SU-DHL-6 (cell line): ENCODE measurements at regions not wholly inside any gene's neighbourhood (a gene's known extent, or its start where the extent isn't known, plus 50 kb on each side); places are given as distances from the start of the nearest gene placed in this dataset.

Source experiments
- H2AFZ ChIP-seq: fragments of 200-600 bp; sonication (generic); 2 replicates; pipeline ENCODE4 v1.6.1; 2014; ENCODE audit warnings: low read depth, mild to moderate bottlenecking, moderate library complexity, mixed read lengths, antibody characterized with exemption, low read length; ENCODE audit not compliant: severe bottlenecking
- H3F3A ChIP-seq: fragments of 200-600 bp; shearing (Covaris generic); 2 replicates; pipeline ENCODE4 v1.6.0; 2016; ENCODE audit warnings: antibody characterized with exemption, mild to moderate bottlenecking; ENCODE audit not compliant: insufficient read depth
- H3K27ac ChIP-seq: fragments of 200-600 bp; sonication (generic); 2 replicates; pipeline ENCODE4 v1.5.1; 2016; ENCODE audit warnings: low read depth, mild to moderate bottlenecking, low read length, moderate library complexity, mixed read lengths
- H3K27me3 ChIP-seq: fragments of 200-600 bp; sonication (generic), shearing (Covaris generic); 2 replicates; pipeline ENCODE4 v1.6.0; 2014; ENCODE audit warnings: mild to moderate bottlenecking, low read length
- H3K36me3 ChIP-seq: fragments of 200-600 bp; sonication (generic); 2 replicates; pipeline ENCODE4 v1.6.1; 2014; ENCODE audit warnings: mild to moderate bottlenecking, low read length, mixed read lengths
- H3K4me2 ChIP-seq: fragments of 300-600, 200-600 bp; shearing (Covaris generic), sonication (generic); 2 replicates; pipeline ENCODE4 v1.6.0; 2014; ENCODE audit warnings: low read length, low read depth, mild to moderate bottlenecking; ENCODE audit not compliant: poor library complexity, severe bottlenecking
- H3K4me3 ChIP-seq: fragments of 200-600 bp; sonication (generic); 2 replicates; pipeline ENCODE4 v1.5.1; 2014; ENCODE audit warnings: antibody characterized with exemption, low read length, mild to moderate bottlenecking, mixed read lengths; ENCODE audit not compliant: insufficient read depth, poor library complexity, severe bottlenecking
- H3K79me2 ChIP-seq: fragments of 200-600 bp; sonication (generic); 2 replicates; pipeline ENCODE4 v1.6.1; 2014; ENCODE audit warnings: mild to moderate bottlenecking, low read length, moderate library complexity; ENCODE audit not compliant: insufficient read depth
- H3K9ac ChIP-seq: fragments of 200-600 bp; sonication (generic); 2 replicates; pipeline ENCODE4 v1.7.0; 2014; ENCODE audit warnings: mild to moderate bottlenecking, low read length
- H3K9me2 ChIP-seq: fragments of 200-600 bp; sonication (generic); replicated peaks from 2 replicates; pipeline ENCODE4 v1.6.1; 2014; ENCODE audit warnings: low read length; ENCODE audit not compliant: insufficient read depth
- H3K9me3 ChIP-seq: fragments of 200-600 bp; sonication (generic); 2 replicates; pipeline ENCODE4 v1.6.1; 2014; ENCODE audit warnings: low read length, mixed read lengths; ENCODE audit not compliant: insufficient read depth
- H4K20me1 ChIP-seq: fragments of 200-600 bp; sonication (generic); 2 replicates; pipeline ENCODE4 v1.6.1; 2014; ENCODE audit warnings: low read depth, mild to moderate bottlenecking, antibody characterized with exemption, low read length, moderate library complexity, mixed read lengths
- EZH2phosphoT487 ChIP-seq: fragments of 200-600 bp; sonication (generic), shearing (Covaris generic); conservative IDR thresholded peaks from 2 replicates; pipeline ENCODE4 v1.6.1; 2018; ENCODE audit warnings: mild to moderate bottlenecking, antibody characterized with exemption, low read length, moderate library complexity, mixed read lengths
- TF ChIP-seq, protein P1 (sequence below): fragments of 200-600 bp; sonication (generic); IDR thresholded peaks from one replicate; pipeline ENCODE4 v1.5.1; 2017; ENCODE audit warnings: antibody characterized with exemption, mild to moderate bottlenecking, low read length, moderate library complexity; ENCODE audit not compliant: insufficient read depth, poor library complexity, severe bottlenecking

DNA sequence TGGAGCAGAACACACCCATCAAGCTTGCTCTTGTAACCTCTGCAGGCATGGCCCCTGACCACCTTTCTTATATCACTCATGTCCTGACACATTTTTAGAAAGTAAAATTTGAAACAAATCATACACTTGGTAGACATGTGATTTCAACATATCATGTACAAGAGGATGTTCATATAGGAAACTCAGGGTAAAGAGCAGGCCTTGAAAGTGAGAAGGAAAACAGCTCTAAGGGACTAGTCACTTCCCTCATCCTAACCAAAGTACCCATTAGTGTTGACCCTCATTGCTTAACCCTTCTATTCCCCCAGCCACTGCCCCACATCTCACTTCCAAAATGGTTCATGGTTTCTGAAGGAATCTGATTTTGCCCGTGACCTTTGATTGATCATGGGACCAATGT is 492.4 kb upstream of the KLF4 start:
- TF ChIP-seq EZH2phosphoT487 = no peak
- TF ChIP-seq, protein P1, sequence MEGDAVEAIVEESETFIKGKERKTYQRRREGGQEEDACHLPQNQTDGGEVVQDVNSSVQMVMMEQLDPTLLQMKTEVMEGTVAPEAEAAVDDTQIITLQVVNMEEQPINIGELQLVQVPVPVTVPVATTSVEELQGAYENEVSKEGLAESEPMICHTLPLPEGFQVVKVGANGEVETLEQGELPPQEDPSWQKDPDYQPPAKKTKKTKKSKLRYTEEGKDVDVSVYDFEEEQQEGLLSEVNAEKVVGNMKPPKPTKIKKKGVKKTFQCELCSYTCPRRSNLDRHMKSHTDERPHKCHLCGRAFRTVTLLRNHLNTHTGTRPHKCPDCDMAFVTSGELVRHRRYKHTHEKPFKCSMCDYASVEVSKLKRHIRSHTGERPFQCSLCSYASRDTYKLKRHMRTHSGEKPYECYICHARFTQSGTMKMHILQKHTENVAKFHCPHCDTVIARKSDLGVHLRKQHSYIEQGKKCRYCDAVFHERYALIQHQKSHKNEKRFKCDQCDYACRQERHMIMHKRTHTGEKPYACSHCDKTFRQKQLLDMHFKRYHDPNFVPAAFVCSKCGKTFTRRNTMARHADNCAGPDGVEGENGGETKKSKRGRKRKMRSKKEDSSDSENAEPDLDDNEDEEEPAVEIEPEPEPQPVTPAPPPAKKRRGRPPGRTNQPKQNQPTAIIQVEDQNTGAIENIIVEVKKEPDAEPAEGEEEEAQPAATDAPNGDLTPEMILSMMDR = no peak
- H3F3A ChIP-seq = no peaks in the 10 kb centered on the region
- H3K27ac ChIP-seq = no peak overlapping the region
- no peak overlapping the region for H2AFZ ChIP-seq
- no peaks in the 10 kb centered on the region for H3K79me2 ChIP-seq
- no peak overlapping the region for H3K4me3 ChIP-seq
- H3K9me3 ChIP-seq = no peaks in the 10 kb centered on the region
- no peaks in the 10 kb centered on the region for H3K9me2 ChIP-seq
- no peaks in the 10 kb centered on the region for H4K20me1 ChIP-seq
- H3K27me3 ChIP-seq = no peaks in the 10 kb centered on the region
- H3K4me2 ChIP-seq = no peak overlapping the region
- no peaks in the 10 kb centered on the region for H3K36me3 ChIP-seq
- H3K9ac ChIP-seq = no peak overlapping the region

DNA sequence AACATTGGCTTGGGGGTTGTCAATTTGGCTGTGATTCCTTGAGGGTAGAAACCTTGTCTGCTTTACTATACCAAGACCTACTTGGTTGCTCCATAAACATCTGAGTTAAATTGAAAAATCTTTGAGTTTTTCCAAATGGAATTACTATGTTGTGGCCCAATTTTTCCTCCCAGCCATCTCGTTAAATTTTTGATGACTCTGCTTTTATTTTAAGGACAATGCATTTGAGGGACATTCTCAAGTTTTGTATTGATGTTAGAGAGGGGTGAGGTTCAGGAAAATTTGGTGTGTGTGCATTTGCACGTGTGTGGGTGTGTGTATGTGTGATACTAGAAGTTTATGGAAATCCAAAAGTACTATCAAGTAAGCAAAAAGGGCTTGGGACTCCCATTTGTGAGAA is 491.4 kb upstream of the KLF4 start:
- H2AFZ ChIP-seq = no peak overlapping the region
- TF ChIP-seq EZH2phosphoT487 = no peak
- TF ChIP-seq, protein P1 = no peak
- no peaks in the 10 kb centered on the region for H4K20me1 ChIP-seq
- H3F3A ChIP-seq = no peaks in the 10 kb centered on the region
- no peak overlapping the region for H3K27ac ChIP-seq
- no peaks in the 10 kb centered on the region for H3K79me2 ChIP-seq
- H3K36me3 ChIP-seq = no peaks in the 10 kb centered on the region
- no peaks in the 10 kb centered on the region for H3K27me3 ChIP-seq
- no peak overlapping the region for H3K9ac ChIP-seq
- H3K4me2 ChIP-seq = no peak overlapping the region
- no peak overlapping the region for H3K4me3 ChIP-seq
- no peaks in the 10 kb centered on the region for H3K9me3 ChIP-seq
- H3K9me2 ChIP-seq = no peaks in the 10 kb centered on the region

DNA sequence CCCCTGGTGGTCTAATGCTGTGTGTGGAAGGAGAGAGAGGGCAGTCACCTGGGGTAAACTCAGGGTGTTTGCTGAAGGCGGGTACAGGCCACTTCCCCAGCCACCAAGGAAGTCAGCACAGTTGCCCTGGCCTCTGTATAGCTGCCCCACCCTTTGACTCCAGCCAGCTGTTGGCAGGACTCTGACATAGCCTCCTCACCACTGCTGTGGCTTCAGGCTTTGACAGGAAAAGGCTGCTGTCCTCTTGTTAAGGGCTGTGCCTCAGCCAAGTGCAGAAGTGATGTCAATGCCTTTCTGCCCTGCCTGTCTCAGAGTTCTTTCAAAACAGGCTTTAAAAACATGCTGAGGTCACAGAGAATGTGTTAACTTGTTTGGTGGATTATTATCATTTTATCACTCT is 487.2 kb upstream of the KLF4 start:
- Histone ChIP-seq H3K79me2 (no peaks in the 10 kb centered on the region), H3K9me2 (no peaks in the 10 kb centered on the region), H3F3A (no peaks in the 10 kb centered on the region), H2AFZ (no peak overlapping the region), H3K4me3 (no peak overlapping the region), H3K27ac (no peak overlapping the region), H3K4me2 (no peak overlapping the region), H3K9me3 (no peaks in the 10 kb centered on the region), H4K20me1 (no peaks in the 10 kb centered on the region), H3K9ac (no peak overlapping the region), H3K36me3 (no peaks in the 10 kb centered on the region), H3K27me3 (no peaks in the 10 kb centered on the region)
- TF ChIP-seq EZH2phosphoT487 = no peak
- TF ChIP-seq, protein P1 = no peak
